ENCODE measurements at regions not wholly inside any gene's neighbourhood (a gene's known extent, or its start where the extent isn't known, plus 50 kb on each side); places are given as distances from the start of the nearest gene placed in this dataset.
"Not testable (repeated sequence)": the region's sequence is repeated elsewhere in the genome, so short reads cannot be mapped to it uniquely, and the experiment has no call there.

DNA sequence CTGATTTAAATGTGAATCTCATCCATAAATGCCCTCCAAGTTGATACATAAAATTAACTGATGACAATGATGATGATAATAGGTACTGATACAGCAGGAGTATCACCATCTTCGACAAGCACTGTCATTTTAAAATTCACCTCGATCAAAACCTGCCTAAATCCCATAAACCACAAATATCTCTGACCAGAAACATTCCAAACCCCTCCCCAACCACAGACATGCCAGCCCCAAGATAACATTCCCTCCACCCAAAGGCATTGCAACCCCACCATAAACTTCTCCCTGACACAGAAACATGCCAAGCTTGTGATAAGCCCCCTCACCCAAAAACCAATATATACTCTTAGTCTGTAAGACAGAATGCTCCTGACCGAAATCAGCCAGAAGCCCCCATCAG, 63.7 kb upstream of the WDFY3 start:
- intact Hi-C loops (cut with DNase I): no loop called here
- no peak overlapping the region for H3K4me3 ChIP-seq
- no peaks in the 10 kb centered on the region for H3K9me3 ChIP-seq
- no peak overlapping the region for H3K27ac ChIP-seq
- H3K27me3 ChIP-seq: no peaks in the 10 kb centered on the region
- no peaks in the 10 kb centered on the region for H3K4me1 ChIP-seq
- H3K36me3 ChIP-seq (replicated peaks in 1 of 2; ENCODE audit: insufficient read depth in 1 of 2, low read depth in 2 of 2): no peaks in the 10 kb centered on the region
- no peak for DNase-seq
- ATAC-seq: no peak
- TF ChIP-seq CTCF (IDR thresholded peaks at IDR 0.05): no peak
- TF ChIP-seq POLR2A (IDR thresholded peaks at IDR 0.05): no peak
- 82 to 87% methylated on average over 3 of the region's 3 CpGs for WGBS, 2 donors

DNA sequence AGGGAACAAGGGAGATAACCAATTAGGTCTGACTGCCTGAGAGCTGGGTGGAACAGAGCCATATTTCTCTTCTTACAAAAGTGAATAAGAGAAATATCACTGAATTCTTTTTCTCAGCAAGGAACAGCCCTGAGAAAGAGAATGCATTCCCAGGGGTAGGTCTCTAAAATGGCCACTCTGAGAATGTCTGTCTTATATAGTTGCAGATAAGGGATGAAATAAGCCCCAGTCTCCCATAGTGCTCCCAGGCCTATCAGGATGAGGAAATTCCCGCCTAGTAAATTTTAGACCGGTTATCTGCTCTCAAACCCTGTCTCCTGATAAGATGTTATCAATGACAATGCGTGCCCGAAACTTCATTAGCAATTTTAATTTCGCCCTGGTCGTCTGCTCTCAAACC, 67.3 kb upstream of the WDFY3 start:
- DNase-seq; H3K27me3 ChIP-seq; H3K9me3 ChIP-seq; H3K4me1 ChIP-seq; ATAC-seq; intact Hi-C loops (cut with DNase I); H3K27ac ChIP-seq; H3K36me3 ChIP-seq (replicated peaks in 1 of 2; ENCODE audit: insufficient read depth in 1 of 2, low read depth in 2 of 2); H3K4me3 ChIP-seq: not testable (repeated sequence)
- 87% methylated on average over 6 of the region's 6 CpGs for WGBS, 2 donors

DNA sequence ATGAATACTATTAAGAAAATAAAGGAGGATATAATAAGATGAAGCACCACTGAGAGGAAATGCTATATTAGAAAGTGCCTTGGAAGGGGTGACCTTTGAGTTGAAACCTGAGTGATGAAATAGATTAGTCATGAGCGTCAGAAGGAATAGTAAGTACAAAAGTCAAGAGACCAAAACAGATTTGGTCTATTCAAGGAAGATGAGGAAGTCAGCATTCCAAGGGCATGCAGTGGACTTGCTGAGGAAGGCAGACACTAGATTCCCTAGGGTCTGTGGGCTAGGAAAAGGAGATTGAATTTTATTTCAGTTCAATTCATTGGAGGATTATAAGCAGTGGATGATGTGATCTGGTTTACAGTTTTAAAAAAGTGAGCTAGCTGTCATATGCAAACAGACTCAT, 73.0 kb upstream of the WDFY3 start:
- H3K4me3 ChIP-seq: no peak overlapping the region

DNA sequence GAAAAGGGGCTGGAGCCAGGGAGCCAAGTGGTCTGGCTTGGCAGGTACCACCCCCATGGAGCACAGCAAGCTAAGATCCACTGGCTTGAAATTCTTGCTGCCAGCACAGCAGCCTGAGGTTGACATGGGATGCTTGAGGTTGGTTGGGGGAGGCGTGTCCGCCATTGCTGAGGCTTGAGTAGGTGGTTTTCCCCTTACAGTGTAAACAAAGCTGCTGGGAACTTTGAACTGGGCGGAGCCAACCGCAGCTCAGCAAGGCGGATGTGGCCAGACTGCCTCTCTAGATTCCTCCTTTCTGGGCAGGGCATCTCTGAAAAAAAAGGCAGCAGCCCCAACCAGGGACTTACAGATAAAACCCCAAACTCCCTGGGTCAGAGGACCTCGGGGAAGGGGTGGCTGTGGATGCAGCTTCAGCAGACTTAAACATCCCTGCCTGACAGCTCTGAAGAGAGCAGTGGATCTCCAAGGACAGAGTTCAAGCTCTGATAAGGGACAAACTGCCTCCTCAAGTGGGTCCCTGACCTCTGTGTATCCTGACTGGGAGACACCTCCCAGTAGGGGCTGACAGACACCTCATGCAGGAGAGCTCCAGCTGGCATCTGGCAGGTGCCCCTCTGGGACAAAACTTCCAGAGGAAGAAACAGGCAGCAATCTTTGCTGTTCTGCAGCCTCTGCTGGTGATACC, 77.5 kb upstream of the WDFY3 start:
- H3K36me3 ChIP-seq (replicated peaks in 1 of 2; ENCODE audit: insufficient read depth in 1 of 2, low read depth in 2 of 2); H3K4me3 ChIP-seq; H3K27me3 ChIP-seq; DNase-seq; H3K9me3 ChIP-seq; ATAC-seq; H3K4me1 ChIP-seq; H3K27ac ChIP-seq; intact Hi-C loops (cut with DNase I): not testable (repeated sequence)
- WGBS, 2 donors: 62 to 83% methylated on average over 4 to 6 of the region's 6 CpGs

More for the DNA sequence above, 73.0 kb upstream of the WDFY3 start:
- 45 to 58% methylated on average over 1 of the region's 1 CpG for WGBS, 2 donors
- Histone ChIP-seq H3K27ac (no peak overlapping the region), H3K36me3 (replicated peaks in 1 of 2; ENCODE audit: insufficient read depth in 1 of 2, low read depth in 2 of 2) (no peaks in the 10 kb centered on the region), H3K27me3 (no peaks in the 10 kb centered on the region), H3K9me3 (no peaks in the 10 kb centered on the region), H3K4me1 (no peaks in the 10 kb centered on the region)
- no peak for DNase-seq
- intact Hi-C loops (cut with DNase I): no loop called here
- TF ChIP-seq POLR2A (IDR thresholded peaks at IDR 0.05): no peak
- TF ChIP-seq CTCF (IDR thresholded peaks at IDR 0.05): no peak
- ATAC-seq: no peak

GRCh38 chr4:85050736-85051135, 84.2 kb upstream of the WDFY3 start:
- H3K9me3 ChIP-seq: no peaks in the 10 kb centered on the region
- no peak for TF ChIP-seq POLR2A (IDR thresholded peaks at IDR 0.05)
- TF ChIP-seq CTCF (IDR thresholded peaks at IDR 0.05): no peak
- no peak for ATAC-seq
- no peak overlapping the region for H3K27ac ChIP-seq
- no peaks in the 10 kb centered on the region for H3K36me3 ChIP-seq (replicated peaks in 1 of 2; ENCODE audit: insufficient read depth in 1 of 2, low read depth in 2 of 2)
- intact Hi-C loops (cut with DNase I): no loop called here
- H3K4me3 ChIP-seq: no peak overlapping the region
- no peaks in the 10 kb centered on the region for H3K4me1 ChIP-seq
- 3 to 10% methylated on average over 1 of the region's 1 CpG for WGBS, 2 donors
- H3K27me3 ChIP-seq: no peaks in the 10 kb centered on the region
- DNase-seq: no peak

DNA sequence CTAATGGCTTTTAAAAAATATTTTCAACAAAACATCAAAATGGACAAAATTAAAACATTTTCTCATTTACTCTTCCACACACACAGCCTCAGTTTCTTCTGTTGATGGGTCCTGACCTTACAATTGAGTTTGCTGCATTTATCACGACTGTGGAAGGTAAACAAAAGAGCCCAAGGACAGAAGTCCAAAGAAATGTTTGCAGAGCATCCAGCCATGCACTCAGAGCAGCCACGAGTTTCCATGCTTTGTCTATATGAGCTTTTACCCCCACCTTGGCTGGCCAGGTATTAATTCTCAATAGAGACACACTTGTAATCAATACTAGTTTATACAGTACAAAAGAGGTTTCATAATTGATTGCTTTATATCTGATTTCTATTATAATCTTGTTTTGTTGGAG, 85.0 kb upstream of the WDFY3 start:
- intact Hi-C loops (cut with DNase I): no loop called here
- TF ChIP-seq CTCF (IDR thresholded peaks at IDR 0.05) (no peak), POLR2A (IDR thresholded peaks at IDR 0.05) (no peak)
- Histone ChIP-seq H3K36me3 (replicated peaks in 1 of 2; ENCODE audit: insufficient read depth in 1 of 2, low read depth in 2 of 2) (no peaks in the 10 kb centered on the region), H3K27me3 (no peaks in the 10 kb centered on the region), H3K27ac (no peak overlapping the region), H3K4me3 (no peak overlapping the region), H3K9me3 (no peaks in the 10 kb centered on the region), H3K4me1 (no peaks in the 10 kb centered on the region)
- ATAC-seq (no peak), DNase-seq (no peak)
- WGBS, 2 donors: 8 to 19% methylated on average over 2 of the region's 2 CpGs

DNA sequence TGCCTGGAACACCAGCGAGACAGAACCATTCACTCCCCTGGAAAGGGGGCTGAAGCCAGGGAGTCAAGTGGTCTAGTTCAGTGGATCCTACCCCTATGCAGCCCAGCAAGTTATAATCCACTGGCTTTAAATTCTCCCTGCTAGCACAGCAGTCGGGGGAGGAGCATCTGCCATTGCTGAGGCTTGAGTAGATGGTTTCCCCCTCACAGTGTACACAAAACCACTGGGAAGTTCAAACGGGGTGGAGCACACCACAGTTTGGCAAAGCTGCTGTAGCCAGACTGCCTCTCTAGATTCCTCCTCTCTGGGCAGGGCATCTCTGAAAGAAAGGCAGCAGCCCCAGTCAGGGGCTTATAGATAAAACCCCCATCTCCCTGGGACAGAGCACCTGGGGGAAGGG, 88.4 kb upstream of the WDFY3 start:
- H3K9me3 ChIP-seq; DNase-seq; H3K27me3 ChIP-seq; H3K4me1 ChIP-seq; H3K4me3 ChIP-seq; H3K36me3 ChIP-seq (replicated peaks in 1 of 2; ENCODE audit: insufficient read depth in 1 of 2, low read depth in 2 of 2); intact Hi-C loops (cut with DNase I); H3K27ac ChIP-seq; ATAC-seq: not testable (repeated sequence)
- 40 to 47% methylated on average over 2 to 3 of the region's 3 CpGs for WGBS, 2 donors
